Erythroblast (primary cell): ENCODE measurements at regions not wholly inside any gene's neighbourhood (a gene's known extent, or its start where the extent isn't known, plus 50 kb on each side); places are given as distances from the start of the nearest gene placed in this dataset.

Experiments
- GATA1 ChIP-seq: IDR thresholded peaks from 2 replicates; pipeline ENCODE4 v1.6.1; 2011; ENCODE audit warnings: low read depth, mild to moderate bottlenecking, control low read depth, low read length, moderate library complexity
- POLR2A ChIP-seq: IDR thresholded peaks from 2 replicates; pipeline ENCODE4 v1.6.1; 2011; ENCODE audit warnings: mild to moderate bottlenecking, low read length

DNA sequence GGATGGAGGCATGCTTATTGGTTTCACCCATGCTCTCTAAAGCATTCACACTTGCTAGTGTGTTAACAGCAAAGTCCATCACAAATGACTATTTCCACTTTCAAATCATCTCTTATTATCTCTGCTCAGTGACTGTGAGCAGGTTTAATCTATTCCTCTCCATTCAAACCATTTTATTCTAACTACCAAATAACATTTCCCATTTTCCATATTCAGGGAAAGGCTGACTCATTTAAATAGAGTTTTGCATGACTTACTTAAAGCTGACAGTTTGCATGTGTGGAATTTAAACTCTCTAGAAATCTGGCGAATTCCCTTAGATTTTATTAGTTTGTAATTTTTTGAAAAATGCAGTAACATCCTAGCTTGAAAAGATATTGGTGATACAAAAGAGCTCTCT lies 615.7 kb upstream of the LRRC4C start:
- TF ChIP-seq POLR2A (no peak), GATA1 (no peak)
